GM18873 (cell line): ENCODE measurements at regions not wholly inside any gene's neighbourhood (a gene's known extent, or its start where the extent isn't known, plus 50 kb on each side); places are given as distances from the start of the nearest gene placed in this dataset.

Experiments
- ATAC-seq: cut with Tn5 transposase; IDR thresholded peaks from one replicate; pipeline ENCODE4 v1.9.1; 2021; ENCODE audit warnings: mild to moderate bottlenecking, moderate library complexity, moderate number of reproducible peaks; ENCODE audit not compliant: unreplicated experiment, low FRiP score

- ATAC-seq: no peak
Observed at GRCh38 chr18:75562216-75562615, 134.7 kb upstream of the SMIM21 start.

GRCh38 chr18:75558790-75559189 is 131.3 kb upstream of the SMIM21 start:
- no peak for ATAC-seq

- no peak for ATAC-seq
Observed at GRCh38 chr18:75556841-75557240, 129.3 kb upstream of the SMIM21 start.

GRCh38 chr18:75554644-75555185 is 127.2 kb upstream of the SMIM21 start:
- ATAC-seq: no peak

- no peak for ATAC-seq
Observed at GRCh38 chr18:75554176-75554575, 126.7 kb upstream of the SMIM21 start.

- ATAC-seq: no peak
Observed at GRCh38 chr18:75553021-75553420, 125.5 kb upstream of the SMIM21 start.

- no peak for ATAC-seq
Observed at GRCh38 chr18:75551071-75551470, 123.6 kb upstream of the SMIM21 start.

GRCh38 chr18:75548353-75548905 is 120.9 kb upstream of the SMIM21 start:
- ATAC-seq: no peak

- ATAC-seq: no peak
Observed at GRCh38 chr18:75546964-75547363, 119.5 kb upstream of the SMIM21 start.

- ATAC-seq: no peak
Observed at GRCh38 chr18:75545189-75545588, 117.7 kb upstream of the SMIM21 start.

GRCh38 chr18:75544496-75544895 is 117.0 kb upstream of the SMIM21 start:
- ATAC-seq: no peak

GRCh38 chr18:75544051-75544481 is 116.6 kb upstream of the SMIM21 start:
- ATAC-seq: no peak

GRCh38 chr18:75538727-75539126 is 111.2 kb upstream of the SMIM21 start:
- ATAC-seq: no peak

- ATAC-seq: no peak
Observed at GRCh38 chr18:75533950-75534349, 106.4 kb upstream of the SMIM21 start.

- ATAC-seq: no peak
Observed at GRCh38 chr18:75533209-75533608, 105.7 kb upstream of the SMIM21 start.

- no peak for ATAC-seq
Observed at GRCh38 chr18:75531851-75532459, 104.5 kb upstream of the SMIM21 start.

- no peak for ATAC-seq
Observed at GRCh38 chr18:75531212-75531850, 103.8 kb upstream of the SMIM21 start.

- no peak for ATAC-seq
Observed at GRCh38 chr18:75530566-75531211, 103.2 kb upstream of the SMIM21 start.

- ATAC-seq: no peak
Observed at GRCh38 chr18:75530118-75530517, 102.6 kb upstream of the SMIM21 start.

GRCh38 chr18:75529394-75529793 is 101.9 kb upstream of the SMIM21 start:
- no peak for ATAC-seq
